GM23338 (cell line): ENCODE measurements at regions not wholly inside any gene's neighbourhood (a gene's known extent, or its start where the extent isn't known, plus 50 kb on each side); places are given as distances from the start of the nearest gene placed in this dataset.

Source experiments
- CREB1 ChIP-seq: fragments of 250-450 bp; sonication (Bioruptor Pico); IDR thresholded peaks from 2 replicates; pipeline ENCODE4 v1.5.0; 2020; ENCODE audit warnings: low read depth, mild to moderate bottlenecking, moderate library complexity
- EZH2 ChIP-seq: fragments of 200-600 bp; sonication (generic); IDR thresholded peaks from one replicate; pipeline ENCODE4 v1.8.0; 2017; ENCODE audit warnings: antibody characterized with exemption, mild to moderate bottlenecking, low read depth; ENCODE audit not compliant: unreplicated experiment
- EZH2phosphoT487 ChIP-seq: fragments of 200-600 bp; sonication (generic); IDR thresholded peaks from one replicate; pipeline ENCODE4 v1.8.1; 2018; ENCODE audit warnings: antibody characterized with exemption; ENCODE audit not compliant: unreplicated experiment
- NANOG ChIP-seq: IDR thresholded peaks from 2 replicates; pipeline ENCODE4 v1.6.1; 2016; ENCODE audit warnings: antibody characterized with exemption, borderline replicate concordance
- REST ChIP-seq: IDR thresholded peaks from one replicate; pipeline ENCODE4 v1.6.1; 2018; ENCODE audit warnings: antibody characterized with exemption; ENCODE audit not compliant: unreplicated experiment
- ZNF331 ChIP-seq: fragments of 250-450 bp; sonication (Bioruptor Pico); IDR thresholded peaks from 2 replicates; pipeline ENCODE4 v1.5.0; 2020; ENCODE audit warnings: low read depth, mild to moderate bottlenecking, moderate library complexity
- TF ChIP-seq, protein P1 (sequence below), 2 experiments: fragments of 200-600 bp in 1 of 2; sonication (generic) in 1 of 2; conservative IDR thresholded peaks; 2 replicates each; pipeline versions ENCODE4 v1.5.1 to v1.6.1; 2016 to 2017; ENCODE audit warnings: antibody characterized with exemption in 2 of 2, low read depth in 2 of 2, mild to moderate bottlenecking in 2 of 2, moderate library complexity in 1 of 2

DNA sequence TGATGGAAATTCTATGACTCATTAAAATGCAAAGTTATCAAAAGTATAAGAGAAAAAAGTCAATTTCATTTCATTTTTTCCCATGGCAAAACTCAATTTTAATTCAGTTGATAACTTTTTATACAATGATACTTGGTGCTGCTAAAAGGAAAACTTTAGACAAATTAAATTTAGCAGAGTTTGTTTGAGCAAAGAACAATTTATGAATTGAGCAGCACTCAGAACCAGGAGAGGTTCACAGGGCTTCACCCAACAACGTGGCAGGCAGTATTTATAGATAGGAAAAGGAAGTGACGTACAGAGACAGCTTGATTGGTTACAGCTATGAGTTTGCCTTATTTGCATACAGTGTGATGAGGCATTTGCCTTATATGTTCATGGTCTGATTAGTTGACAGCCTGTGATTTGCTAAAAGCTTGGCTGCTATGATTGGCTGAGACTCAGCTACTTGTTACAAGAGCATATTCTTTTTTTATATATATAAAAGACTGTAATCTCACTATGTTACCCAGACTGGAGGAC lies 157.2 kb upstream of the CELF2 start:
- TF ChIP-seq REST (no peak), CREB1 (no peak), EZH2phosphoT487 (no peak), EZH2 (no peak), NANOG (no peak), ZNF331 (CRISPR knock-in tag) (no peak)
- TF ChIP-seq, protein P1, sequence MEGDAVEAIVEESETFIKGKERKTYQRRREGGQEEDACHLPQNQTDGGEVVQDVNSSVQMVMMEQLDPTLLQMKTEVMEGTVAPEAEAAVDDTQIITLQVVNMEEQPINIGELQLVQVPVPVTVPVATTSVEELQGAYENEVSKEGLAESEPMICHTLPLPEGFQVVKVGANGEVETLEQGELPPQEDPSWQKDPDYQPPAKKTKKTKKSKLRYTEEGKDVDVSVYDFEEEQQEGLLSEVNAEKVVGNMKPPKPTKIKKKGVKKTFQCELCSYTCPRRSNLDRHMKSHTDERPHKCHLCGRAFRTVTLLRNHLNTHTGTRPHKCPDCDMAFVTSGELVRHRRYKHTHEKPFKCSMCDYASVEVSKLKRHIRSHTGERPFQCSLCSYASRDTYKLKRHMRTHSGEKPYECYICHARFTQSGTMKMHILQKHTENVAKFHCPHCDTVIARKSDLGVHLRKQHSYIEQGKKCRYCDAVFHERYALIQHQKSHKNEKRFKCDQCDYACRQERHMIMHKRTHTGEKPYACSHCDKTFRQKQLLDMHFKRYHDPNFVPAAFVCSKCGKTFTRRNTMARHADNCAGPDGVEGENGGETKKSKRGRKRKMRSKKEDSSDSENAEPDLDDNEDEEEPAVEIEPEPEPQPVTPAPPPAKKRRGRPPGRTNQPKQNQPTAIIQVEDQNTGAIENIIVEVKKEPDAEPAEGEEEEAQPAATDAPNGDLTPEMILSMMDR (conservative IDR thresholded peaks at IDR 0.05; ENCODE audit: low read depth in 2 of 2): no peak
